Right lobe of liver (tissue), 6 donors: ENCODE measurements at regions not wholly inside any gene's neighbourhood (a gene's known extent, or its start where the extent isn't known, plus 50 kb on each side); places are given as distances from the start of the nearest gene placed in this dataset.

Source experiments
- ATAC-seq, 4 donors: fragments of 200-7000 bp; cut with Tn5 transposase; one replicate each; pipeline ENCODE4 v1.9.1; 2020; ENCODE audit warnings: mild to moderate bottlenecking in 4 of 4, moderate library complexity in 4 of 4
- DNase-seq, 3 donors: peaks; one replicate each; pipeline ENCODE4 v3.0.0-alpha.2; 2020
- H3K27ac ChIP-seq, 3 donors: fragments of 200-600 bp; one replicate each; pipeline ENCODE4 v1.8.0; 2022
- H3K27me3 ChIP-seq, 2 donors: fragments of 200-600 bp; one replicate each; pipeline ENCODE4 v1.8.0; 2022
- H3K36me3 ChIP-seq, 4 donors: fragments of 200-600 bp; sonication (generic) in 1 of 4; one replicate each; pipeline versions ENCODE4 v1.5.1 to v1.8.0; 2017 to 2022; ENCODE audit warnings: control low read depth in 1 of 4
- H3K4me1 ChIP-seq, 4 donors: fragments of 200-600 bp; sonication (generic) in 1 of 4; one replicate each; pipeline versions ENCODE4 v1.5.1 to v1.8.0; 2017 to 2022; ENCODE audit warnings: control low read depth in 1 of 4
- H3K4me3 ChIP-seq, 3 donors: fragments of 200-600 bp; one replicate each; pipeline ENCODE4 v1.8.0; 2022
- H3K9me3 ChIP-seq, 4 donors: fragments of 200-600 bp; sonication (generic) in 1 of 4; one replicate each; pipeline versions ENCODE4 v1.5.1 to v1.8.0; 2017 to 2022; ENCODE audit warnings: control low read depth in 1 of 4
- CTCF ChIP-seq, 4 donors: fragments of 200-600 bp in 3 of 4; fragments of 450-650 bp in 1 of 4; IDR thresholded peaks; one replicate each; pipeline versions ENCODE4 v1.5.1 to v1.8.0; 2016 to 2022; ENCODE audit warnings: antibody characterized with exemption in 4 of 4, mild to moderate bottlenecking in 2 of 4
- POLR2A ChIP-seq: fragments of 450-650 bp; IDR thresholded peaks from one replicate; pipeline ENCODE4 v1.6.1; 2017; ENCODE audit warnings: antibody characterized with exemption, mild to moderate bottlenecking
- WGBS: methylation state at CpG from one replicate; pipeline ENCODE4 v1.1.6; 2018; ENCODE audit warnings: low coverage, low lambda C conversion rate; ENCODE audit not compliant: insufficient coverage; ENCODE audit errors: missing lambda C conversion rate; 5-methylcytosine and 5-hydroxymethylcytosine counted together
- intact Hi-C, 2 donors: fragments of 100-400 bp; cut with DNase I; formaldehyde crosslinking; loops; one replicate each; pipeline versions ENCODE4 v1.11.2 to v1.14.1; 2022
- donor health status: DM: no; HTN: yes; CAD: no.
- donor health status: DM: no; HTN: no; CAD: no.
- donor health status: DM: no; HTN: no; CAD: no.
- donor health status: DM: no; HTN: yes; CAD: no.
- donor health status: DM: no; HTN: yes; CAD: no.

- no peak for DNase-seq
- Histone ChIP-seq H3K4me1 (no peaks in the 10 kb centered on the region), H3K27me3 (no peaks in the 10 kb centered on the region), H3K27ac (no peak overlapping the region), H3K36me3 (no peaks in the 10 kb centered on the region), H3K4me3 (no peak overlapping the region), H3K9me3 (no peaks in the 10 kb centered on the region)
- WGBS: 10% methylated on average over 2 of the region's 2 CpGs
- intact Hi-C loops: no loop called here
- no peak for ATAC-seq
- TF ChIP-seq CTCF (IDR thresholded peaks at IDR 0.05) (no peak), POLR2A (no peak)
Observed at GRCh38 chr2:82998781-82999180, 1460.3 kb downstream of the SUCLG1 start.

- DNase-seq (no peak), ATAC-seq (no peak)
- no peaks in the 10 kb centered on the region for H3K9me3 ChIP-seq
- H3K4me1 ChIP-seq: no peaks in the 10 kb centered on the region
- no peaks in the 10 kb centered on the region for H3K36me3 ChIP-seq
- intact Hi-C loops: no loop called here
- 37% methylated on average over 3 of the region's 3 CpGs for WGBS
- H3K27ac ChIP-seq: no peak overlapping the region
- no peak for TF ChIP-seq CTCF (IDR thresholded peaks at IDR 0.05)
- TF ChIP-seq POLR2A: no peak
- no peak overlapping the region for H3K4me3 ChIP-seq
- H3K27me3 ChIP-seq: no peaks in the 10 kb centered on the region
Observed at GRCh38 chr2:82996217-82996616, 1462.9 kb downstream of the SUCLG1 start.

- H3K4me3 ChIP-seq: no peak overlapping the region
- H3K36me3 ChIP-seq: no peaks in the 10 kb centered on the region
- no peak overlapping the region for H3K27ac ChIP-seq
- no peak for DNase-seq
- H3K9me3 ChIP-seq: no peaks in the 10 kb centered on the region
- intact Hi-C loops: no loop called here
- no peaks in the 10 kb centered on the region for H3K4me1 ChIP-seq
- no peaks in the 10 kb centered on the region for H3K27me3 ChIP-seq
- WGBS: 50% methylated on average over 2 of the region's 2 CpGs
- no peak for ATAC-seq
- no peak for TF ChIP-seq POLR2A
- no peak for TF ChIP-seq CTCF (IDR thresholded peaks at IDR 0.05)
Observed at GRCh38 chr2:82994151-82994550, 1464.9 kb downstream of the SUCLG1 start.

GRCh38 chr2:82993609-82994008, 1465.5 kb downstream of the SUCLG1 start:
- no peaks in the 10 kb centered on the region for H3K9me3 ChIP-seq
- TF ChIP-seq POLR2A (no peak), CTCF (IDR thresholded peaks at IDR 0.05) (no peak)
- no peak for DNase-seq
- H3K4me1 ChIP-seq: no peaks in the 10 kb centered on the region
- H3K4me3 ChIP-seq: no peak overlapping the region
- no peak for ATAC-seq
- no peak overlapping the region for H3K27ac ChIP-seq
- WGBS: 44% methylated on average over 2 of the region's 2 CpGs
- H3K36me3 ChIP-seq: no peaks in the 10 kb centered on the region
- intact Hi-C loops: no loop called here
- no peaks in the 10 kb centered on the region for H3K27me3 ChIP-seq

GRCh38 chr2:82992968-82993367, 1466.1 kb downstream of the SUCLG1 start:
- no peak overlapping the region for H3K27ac ChIP-seq
- 38% methylated on average over 2 of the region's 2 CpGs for WGBS

More at GRCh38 chr2:82992968-82993367, 1466.1 kb downstream of the SUCLG1 start:
- TF ChIP-seq CTCF (IDR thresholded peaks at IDR 0.05): no peak
- intact Hi-C loops: no loop called here
- DNase-seq (no peak), ATAC-seq (no peak)
- Histone ChIP-seq H3K4me1 (no peaks in the 10 kb centered on the region), H3K4me3 (no peak overlapping the region), H3K9me3 (no peaks in the 10 kb centered on the region), H3K36me3 (no peaks in the 10 kb centered on the region), H3K27me3 (no peaks in the 10 kb centered on the region)
